HepG2 (cell line): ENCODE measurements at regions not wholly inside any gene's neighbourhood (a gene's known extent, or its start where the extent isn't known, plus 50 kb on each side); places are given as distances from the start of the nearest gene placed in this dataset.

Source experiments
- ATAC-seq: fragments of 200-7000 bp; cut with Tn5 transposase; 3 replicates; pipeline ENCODE4 v1.9.1; 2020; ENCODE audit warnings: mild to moderate bottlenecking, moderate library complexity
- BruUV-seq: library from RNA; stranded (reverse); fragments of 400-500 nt; replicated peaks from 2 replicates; lab custom pipeline; 2021; lab: Mats Ljungman, UMichigan
- CTCF ChIA-PET: fragments of 300-600 bp; formaldehyde crosslinking; extraction: SDS; loops from one replicate; lab custom pipeline; 2021; ENCODE audit warnings: low total read pairs, inconsistent platforms, low intra/inter-chr PET ratio; lab: Yijun Ruan, JAX
- POLR2A ChIA-PET: fragments of 350-600 bp; sonication (Branson Sonifier 250); formaldehyde crosslinking; loops from one replicate; lab custom pipeline; 2020; ENCODE audit warnings: antibody characterized with exemption, inconsistent platforms; lab: Yijun Ruan, JAX
- DNase-seq: peaks from one replicate; pipeline ENCODE4 v3.0.0-alpha.2; 2015; ENCODE audit warnings: low spot score
- FAIRE-seq: peaks from 3 replicates; lab custom pipeline; 2011; peaks lifted over from hg19 to GRCh38; lab: Jason Lieb, UNC
- H2AFZ ChIP-seq: one replicate; pipeline ENCODE4 v1.6.1; 2011; ENCODE audit warnings: low read length, inconsistent platforms
- H3K27ac ChIP-seq: fragments of 300-600 bp; 3 replicates; pipeline ENCODE4 v1.8.0; 2011; ENCODE audit warnings: mixed run types, mild to moderate bottlenecking, mixed read lengths, low read length, inconsistent platforms; ENCODE audit not compliant: insufficient read depth; ENCODE audit errors: extremely low read length
- H3K27me3 ChIP-seq, 2 experiments: fragments of 200-600 bp in 1 of 2; 2 replicates in 1 of 2; 3 replicates in 1 of 2; pipeline versions ENCODE4 v1.6.0 to v1.8.0; 2011; ENCODE audit warnings: low read length in 2 of 2, mild to moderate bottlenecking in 2 of 2, moderate library complexity in 2 of 2, inconsistent platforms in 1 of 2; ENCODE audit not compliant: insufficient read depth in 2 of 2, control insufficient read depth in 1 of 2
- H3K36me3 ChIP-seq, 2 experiments: fragments of 200-600 bp in 1 of 2; replicated peaks in 1 of 2; 2 replicates in 1 of 2; 3 replicates in 1 of 2; pipeline versions ENCODE4 v1.5.1 to v1.8.0; 2011; ENCODE audit warnings: low read length in 2 of 2, inconsistent platforms in 1 of 2; ENCODE audit not compliant: insufficient read depth in 2 of 2, control insufficient read depth in 1 of 2
- H3K4me1 ChIP-seq: 2 replicates; pipeline ENCODE4 v1.5.1; 2012; ENCODE audit warnings: low read length, inconsistent platforms; ENCODE audit not compliant: insufficient read depth
- H3K4me2 ChIP-seq: 2 replicates; pipeline ENCODE4 v1.6.0; 2011; ENCODE audit warnings: low read depth, low read length, inconsistent platforms
- H3K4me3 ChIP-seq, 3 experiments: fragments of 200-600 bp in 1 of 3; sonication (generic), shearing (Covaris generic) in 1 of 3; replicated peaks in 1 of 3; 2 replicates each; pipeline ENCODE4 v1.5.1; 2011 to 2016; ENCODE audit warnings: low read length in 3 of 3, inconsistent platforms in 2 of 3, low read depth in 2 of 3, mild to moderate bottlenecking in 2 of 3, control low read depth in 1 of 3, mixed read lengths in 1 of 3; ENCODE audit not compliant: insufficient read depth in 1 of 3
- H3K79me2 ChIP-seq: one replicate; pipeline ENCODE4 v1.6.1; 2011; ENCODE audit warnings: low read length, inconsistent platforms; ENCODE audit not compliant: insufficient read depth
- H3K9ac ChIP-seq: 2 replicates; pipeline ENCODE4 v1.6.0; 2011; ENCODE audit warnings: mild to moderate bottlenecking, low read depth, low read length, inconsistent platforms; ENCODE audit not compliant: insufficient read depth
- H3K9me3 ChIP-seq: 2 replicates; pipeline ENCODE4 v1.5.1; 2012; ENCODE audit warnings: mild to moderate bottlenecking, low read length
- H4K20me1 ChIP-seq: 2 replicates; pipeline ENCODE4 v1.6.0; 2011; ENCODE audit warnings: inconsistent platforms, mild to moderate bottlenecking, low read length, moderate library complexity; ENCODE audit not compliant: insufficient read depth
- ARNT ChIP-seq: fragments of 450-650 bp; IDR thresholded peaks from 2 replicates; pipeline ENCODE4 v1.6.1; 2017
- FOXK1 ChIP-seq: sonication (generic); formaldehyde crosslinking; IDR thresholded peaks from 2 replicates; pipeline ENCODE4 v1.4.0; 2020; ENCODE audit warnings: low read depth, missing genetic modification reagents, borderline replicate concordance
- FOXK2 ChIP-seq: fragments of 450-650 bp; IDR thresholded peaks from 2 replicates; pipeline ENCODE4 v1.6.1; 2016
- GTF3A ChIP-seq: sonication (generic); formaldehyde crosslinking; conservative IDR thresholded peaks from 2 replicates; pipeline ENCODE4 v1.4.0; 2020; ENCODE audit warnings: mild to moderate bottlenecking, missing genetic modification reagents
- KDM6A ChIP-seq: IDR thresholded peaks from 2 replicates; pipeline ENCODE4 v1.6.1; 2016; ENCODE audit warnings: low read depth
- TMF1 ChIP-seq: sonication (generic); formaldehyde crosslinking; IDR thresholded peaks from 2 replicates; pipeline ENCODE4 v1.8.1; 2022; ENCODE audit warnings: low read depth, missing genetic modification reagents
- ZKSCAN1 ChIP-seq: fragments of 150-350 bp; IDR thresholded peaks from 2 replicates; pipeline ENCODE4 v1.6.1; 2014; ENCODE audit warnings: low read length
- ZMYM2 ChIP-seq: sonication (generic); formaldehyde crosslinking; IDR thresholded peaks from 2 replicates; pipeline ENCODE4 v1.8.0; 2022; ENCODE audit warnings: mild to moderate bottlenecking, missing genetic modification reagents
- ZNF441 ChIP-seq: sonication (generic); formaldehyde crosslinking; IDR thresholded peaks from 2 replicates; pipeline ENCODE4 v1.7.0; 2021; ENCODE audit warnings: missing genetic modification reagents, borderline replicate concordance
- ZNF572 ChIP-seq: sonication (generic); formaldehyde crosslinking; IDR thresholded peaks from 2 replicates; pipeline ENCODE4 v1.5.1; 2020; ENCODE audit warnings: mild to moderate bottlenecking, missing genetic modification reagents
- ZNF598 ChIP-seq: sonication (generic); formaldehyde crosslinking; IDR thresholded peaks from 2 replicates; pipeline ENCODE4 v1.5.1; 2020; ENCODE audit warnings: mild to moderate bottlenecking, missing genetic modification reagents, borderline replicate concordance
- ZNF629 ChIP-seq: sonication (generic); formaldehyde crosslinking; conservative IDR thresholded peaks from 2 replicates; pipeline ENCODE4 v1.5.0; 2020; ENCODE audit warnings: missing genetic modification reagents
- WGBS: methylation state at CpG from one replicate; pipeline ENCODE4 v1.1.6; 2017; ENCODE audit warnings: low lambda C conversion rate; 5-methylcytosine and 5-hydroxymethylcytosine counted together
- in situ Hi-C: cut with HindIII; loops from 2 replicates; pipeline ENCODE4 v1.10.0; 2017; ENCODE audit warnings: low pct_unique_long_range_greater_than_20kb; ENCODE audit not compliant: extremely low pct_ligation_motif_present
- intact Hi-C: fragments of 100-400 bp; cut with micrococcal nuclease; formaldehyde crosslinking; loops from one replicate; pipeline ENCODE4 v1.10.0; 2022; ENCODE audit not compliant: unreplicated experiment

- TF ChIP-seq GTF3A (CRISPR knock-in tag) = no peak
- TF ChIP-seq ARNT = no peak
- TF ChIP-seq FOXK2 = no peak
Measured at GRCh38 chr20:50449738-50450492, 60.3 kb upstream of the PTPN1 start (continued).

GRCh38 chr20:50450493-50450826 is 59.7 kb upstream of the PTPN1 start:
- POLR2A ChIA-PET = interaction anchor here (0.6 to 3.7 kb wide), 12 partner anchors 25 to 262 kb away, joined by 3 to 36 read pairs (median 4); no protein-coding TSS in a partner anchor
- 57% methylated on average over 1 of the region's 1 CpG for WGBS
- TF ChIP-seq ZNF598 (no peak), KDM6A (CRISPR knock-in tag) (no peak), ZMYM2 (CRISPR knock-in tag) (peak; percentile 68; the same call in 1 of the 2 replicates), ZNF629 (CRISPR knock-in tag) (peak; percentile 94), FOXK1 (CRISPR knock-in tag) (no peak), TMF1 (CRISPR knock-in tag) (no peak), ZNF572 (CRISPR knock-in tag) (0 out of 2 replicates have a peak, but pooled peaks have one; percentile 10), ZKSCAN1 (0 out of 2 replicates have a peak, but pooled peaks have one; percentile 20), ZNF441 (CRISPR knock-in tag) (no peak)
- TF ChIP-seq, all 625 proteins: peak for 4
- no peak overlapping the region for H2AFZ ChIP-seq
- DNase-seq (no peak), FAIRE-seq (no peak), ATAC-seq (no peak)
- H3K36me3 ChIP-seq = no peaks in the 10 kb centered on the region
- no peaks in the 10 kb centered on the region for H3K79me2 ChIP-seq
- H3K27ac ChIP-seq = no peak overlapping the region
- H3K4me2 ChIP-seq = peak overlapping the region; percentile 99
- H3K4me3 ChIP-seq = 0 out of 6 replicates have a peak overlapping the region, but pooled peaks of 1 of the 3 experiments have one; percentile 78
- CTCF ChIA-PET = no interaction called here
- no TSS peak for BruUV-seq
- H3K9ac ChIP-seq = no peak overlapping the region
- H4K20me1 ChIP-seq = no peaks in the 10 kb centered on the region
- intact Hi-C loops = no loop called here
- H3K27me3 ChIP-seq = no peaks in the 10 kb centered on the region; a peak in 1 of 5 replicates
- H3K4me1 ChIP-seq = peaks cover 100% of the 10 kb centered on the region
- in situ Hi-C loops = no loop called here
- H3K9me3 ChIP-seq = no peaks in the 10 kb centered on the region
